ENCODE measurements at regions not wholly inside any gene's neighbourhood (a gene's known extent, or its start where the extent isn't known, plus 50 kb on each side); places are given as distances from the start of the nearest gene placed in this dataset.
"Not testable (repeated sequence)": the region's sequence is repeated elsewhere in the genome, so short reads cannot be mapped to it uniquely, and the experiment has no call there.

DNA sequence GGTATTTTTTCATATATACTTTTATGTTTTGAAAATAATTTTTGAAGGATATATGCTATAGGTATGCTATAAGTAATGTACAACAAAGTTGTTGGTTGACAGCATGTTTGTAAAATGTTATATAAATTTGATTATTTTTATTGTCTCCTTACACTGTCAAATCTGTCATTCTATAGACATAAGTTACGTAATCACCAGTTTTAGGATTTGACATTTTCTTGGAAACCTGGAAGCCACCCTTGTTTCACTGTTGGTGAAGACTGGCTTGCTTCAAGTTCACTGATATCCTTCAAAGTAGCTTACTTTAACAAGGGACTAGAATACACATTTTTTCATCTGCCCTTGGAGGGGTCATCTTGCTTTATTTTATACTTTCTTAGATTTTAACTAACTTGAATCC is 1288.6 kb upstream of the EYS start:
- Histone ChIP-seq H3K27me3 (ENCODE audit: control insufficient read depth in 3 of 3, insufficient read depth in 3 of 3, low read depth in 1 of 3, low read length in 3 of 3) (no peaks in the 10 kb centered on the region), H3K79me1 (ENCODE audit: low read depth, low read length) (no peaks in the 10 kb centered on the region), H2AFZ (ENCODE audit: low read length) (no peak overlapping the region), H3K4me1 (ENCODE audit: control insufficient read depth in 2 of 2, insufficient read depth in 1 of 2, low read depth in 1 of 2, low read length in 2 of 2) (no peaks in the 10 kb centered on the region), H3K27ac (replicated peaks; ENCODE audit: low read length) (no peak overlapping the region), H2AK5ac (ENCODE audit: low read depth, low read length) (no peak overlapping the region), H3K9ac (ENCODE audit: low read depth, low read length, poor library complexity) (no peak overlapping the region), H3K14ac (ENCODE audit: low read length) (no peak overlapping the region), H3K4ac (ENCODE audit: low read length) (no peak overlapping the region), H4K8ac (ENCODE audit: low read depth, low read length) (no peak overlapping the region), H2BK12ac (ENCODE audit: low read length) (no peak overlapping the region), H3K4me3 (ENCODE audit: low read length in 2 of 2) (no peak overlapping the region), H3K18ac (ENCODE audit: low read length) (no peak overlapping the region), H3K9me3 (replicated peaks in 1 of 2; ENCODE audit: control insufficient read depth in 2 of 2, insufficient read depth in 1 of 2, low read depth in 1 of 2, low read length in 2 of 2) (no peaks in the 10 kb centered on the region), H2BK15ac (ENCODE audit: low read length) (no peak overlapping the region), H2BK5ac (ENCODE audit: low read length) (no peak overlapping the region), H4K91ac (ENCODE audit: low read depth, low read length, poor library complexity) (no peak overlapping the region), H3K4me2 (ENCODE audit: insufficient read depth, low read length, poor library complexity, severe bottlenecking) (no peak overlapping the region), H3K36me3 (replicated peaks in 1 of 2; ENCODE audit: control insufficient read depth in 2 of 2, insufficient read depth in 2 of 2, low read length in 2 of 2) (no peaks in the 10 kb centered on the region), H3K23ac (ENCODE audit: low read depth, low read length, poor library complexity) (no peak overlapping the region), H2BK120ac (ENCODE audit: low read depth, low read length) (no peak overlapping the region)
- WGBS, 2 donors (ENCODE audit: extremely low coverage in 2 of 2, insufficient read length in 2 of 2, insufficient replicate concordance in 1 of 2) = no CpG with 5 or more reads among the region's 1 CpG
- no peak for DNase-seq (ENCODE audit: low spot score)

DNA sequence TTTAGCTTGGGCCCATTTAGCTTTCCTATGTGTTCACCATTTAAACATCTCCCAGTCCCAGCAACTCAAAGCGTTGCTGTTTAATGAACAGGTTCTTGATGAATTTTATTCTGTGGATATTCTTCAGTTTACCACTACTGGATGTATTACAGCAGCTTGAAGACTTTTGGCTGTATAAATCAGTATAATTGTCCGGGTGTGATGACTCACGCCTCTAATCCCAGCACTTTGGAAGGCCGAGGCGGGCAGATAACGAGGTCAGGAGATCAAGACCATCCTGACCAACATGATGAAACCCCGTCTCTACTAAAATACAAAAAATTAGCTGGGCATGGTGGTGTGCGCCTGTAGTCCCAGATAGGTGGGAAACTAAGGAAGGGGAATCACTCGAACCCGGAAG is 1286.7 kb upstream of the EYS start:
- H3K18ac ChIP-seq (ENCODE audit: low read length); H3K9ac ChIP-seq (ENCODE audit: low read depth, low read length, poor library complexity); H3K79me1 ChIP-seq (ENCODE audit: low read depth, low read length); H3K14ac ChIP-seq (ENCODE audit: low read length); H2AK5ac ChIP-seq (ENCODE audit: low read depth, low read length); H2BK15ac ChIP-seq (ENCODE audit: low read length); H3K23ac ChIP-seq (ENCODE audit: low read depth, low read length, poor library complexity); H2BK12ac ChIP-seq (ENCODE audit: low read length); H4K8ac ChIP-seq (ENCODE audit: low read depth, low read length); H2BK120ac ChIP-seq (ENCODE audit: low read depth, low read length); H2AFZ ChIP-seq (ENCODE audit: low read length); H3K27me3 ChIP-seq (ENCODE audit: control insufficient read depth in 3 of 3, insufficient read depth in 3 of 3, low read depth in 1 of 3, low read length in 3 of 3); H3K9me3 ChIP-seq (replicated peaks in 1 of 2; ENCODE audit: control insufficient read depth in 2 of 2, insufficient read depth in 1 of 2, low read depth in 1 of 2, low read length in 2 of 2); DNase-seq (ENCODE audit: low spot score); H3K4ac ChIP-seq (ENCODE audit: low read length); H3K4me1 ChIP-seq (ENCODE audit: control insufficient read depth in 2 of 2, insufficient read depth in 1 of 2, low read depth in 1 of 2, low read length in 2 of 2); H3K36me3 ChIP-seq (replicated peaks in 1 of 2; ENCODE audit: control insufficient read depth in 2 of 2, insufficient read depth in 2 of 2, low read length in 2 of 2); H3K4me2 ChIP-seq (ENCODE audit: insufficient read depth, low read length, poor library complexity, severe bottlenecking); H2BK5ac ChIP-seq (ENCODE audit: low read length); H3K27ac ChIP-seq (replicated peaks; ENCODE audit: low read length); H3K4me3 ChIP-seq (ENCODE audit: low read length in 2 of 2); H4K91ac ChIP-seq (ENCODE audit: low read depth, low read length, poor library complexity): not testable (repeated sequence)
- WGBS, 2 donors (ENCODE audit: extremely low coverage in 2 of 2, insufficient read length in 2 of 2, insufficient replicate concordance in 1 of 2) = no CpG with 5 or more reads among the region's 10 CpGs

DNA sequence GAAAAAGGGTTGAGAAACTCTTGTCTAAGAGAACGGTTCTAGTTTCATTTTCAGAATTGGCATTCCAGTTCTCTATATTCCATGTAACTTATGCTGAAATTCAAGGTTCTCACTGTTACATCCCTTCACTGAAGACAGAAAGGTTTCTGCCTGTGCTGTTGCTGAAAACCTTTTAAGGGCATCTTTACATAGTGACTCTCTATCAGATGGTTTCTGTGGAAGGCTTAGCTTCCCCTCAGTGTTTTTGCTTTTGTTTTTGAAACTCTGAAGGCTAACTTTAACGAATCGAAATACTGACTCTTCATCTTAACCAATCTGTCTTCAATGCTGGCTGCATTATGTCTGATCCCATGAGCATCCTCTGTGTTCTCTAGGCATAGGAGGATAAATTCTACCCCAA is 1286.2 kb upstream of the EYS start:
- no CpG with 5 or more reads among the region's 3 CpGs for WGBS, 2 donors (ENCODE audit: extremely low coverage in 2 of 2, insufficient read length in 2 of 2, insufficient replicate concordance in 1 of 2)
- H3K27me3 ChIP-seq (ENCODE audit: control insufficient read depth in 3 of 3, insufficient read depth in 3 of 3, low read depth in 1 of 3, low read length in 3 of 3) = no peaks in the 10 kb centered on the region
- no peak overlapping the region for H3K4me3 ChIP-seq (ENCODE audit: low read length in 2 of 2)
- no peak overlapping the region for H4K8ac ChIP-seq (ENCODE audit: low read depth, low read length)
- H2BK15ac ChIP-seq (ENCODE audit: low read length) = no peak overlapping the region
- no peak overlapping the region for H3K23ac ChIP-seq (ENCODE audit: low read depth, low read length, poor library complexity)
- H3K14ac ChIP-seq (ENCODE audit: low read length) = no peak overlapping the region
- H3K27ac ChIP-seq (replicated peaks; ENCODE audit: low read length) = no peak overlapping the region
- H3K9me3 ChIP-seq (replicated peaks in 1 of 2; ENCODE audit: control insufficient read depth in 2 of 2, insufficient read depth in 1 of 2, low read depth in 1 of 2, low read length in 2 of 2) = no peaks in the 10 kb centered on the region
- H3K9ac ChIP-seq (ENCODE audit: low read depth, low read length, poor library complexity) = no peak overlapping the region
- no peak overlapping the region for H3K18ac ChIP-seq (ENCODE audit: low read length)
- H2BK120ac ChIP-seq (ENCODE audit: low read depth, low read length) = no peak overlapping the region
- no peak overlapping the region for H2AFZ ChIP-seq (ENCODE audit: low read length)
- H4K91ac ChIP-seq (ENCODE audit: low read depth, low read length, poor library complexity) = no peak overlapping the region
- no peaks in the 10 kb centered on the region for H3K36me3 ChIP-seq (replicated peaks in 1 of 2; ENCODE audit: control insufficient read depth in 2 of 2, insufficient read depth in 2 of 2, low read length in 2 of 2)
- H2BK5ac ChIP-seq (ENCODE audit: low read length) = no peak overlapping the region
- H2AK5ac ChIP-seq (ENCODE audit: low read depth, low read length) = no peak overlapping the region
- DNase-seq (ENCODE audit: low spot score) = no peak
- no peaks in the 10 kb centered on the region for H3K4me1 ChIP-seq (ENCODE audit: control insufficient read depth in 2 of 2, insufficient read depth in 1 of 2, low read depth in 1 of 2, low read length in 2 of 2)
- no peak overlapping the region for H3K4ac ChIP-seq (ENCODE audit: low read length)
- no peak overlapping the region for H2BK12ac ChIP-seq (ENCODE audit: low read length)
- H3K79me1 ChIP-seq (ENCODE audit: low read depth, low read length) = no peaks in the 10 kb centered on the region
- H3K4me2 ChIP-seq (ENCODE audit: insufficient read depth, low read length, poor library complexity, severe bottlenecking) = no peak overlapping the region

DNA sequence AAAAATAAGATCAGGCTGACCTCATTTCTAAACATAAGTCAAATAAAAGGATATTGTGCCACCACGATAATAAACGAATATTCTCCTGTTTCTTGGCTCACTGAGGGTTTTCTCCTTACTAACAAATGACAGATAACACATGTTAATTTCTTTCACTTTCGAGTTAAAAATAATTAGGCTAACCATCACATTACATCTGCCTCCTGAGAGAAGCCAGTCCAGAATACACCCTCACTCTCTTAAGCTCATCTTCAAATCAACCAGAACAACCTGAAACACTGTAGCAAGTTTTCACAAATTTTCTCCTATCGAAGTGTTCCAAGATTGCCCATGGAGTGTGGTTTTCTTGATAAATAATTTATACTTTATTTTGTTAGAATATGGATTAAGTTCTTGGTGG is 1285.6 kb upstream of the EYS start:
- H3K9ac ChIP-seq (ENCODE audit: low read depth, low read length, poor library complexity) = no peak overlapping the region
- no CpG with 5 or more reads among the region's 4 CpGs for WGBS, 2 donors (ENCODE audit: extremely low coverage in 2 of 2, insufficient read length in 2 of 2, insufficient replicate concordance in 1 of 2)
- H3K9me3 ChIP-seq (replicated peaks in 1 of 2; ENCODE audit: control insufficient read depth in 2 of 2, insufficient read depth in 1 of 2, low read depth in 1 of 2, low read length in 2 of 2) = no peaks in the 10 kb centered on the region
- no peak overlapping the region for H4K91ac ChIP-seq (ENCODE audit: low read depth, low read length, poor library complexity)
- no peak overlapping the region for H2BK5ac ChIP-seq (ENCODE audit: low read length)
- H3K4me1 ChIP-seq (ENCODE audit: control insufficient read depth in 2 of 2, insufficient read depth in 1 of 2, low read depth in 1 of 2, low read length in 2 of 2) = no peaks in the 10 kb centered on the region
- no peak overlapping the region for H4K8ac ChIP-seq (ENCODE audit: low read depth, low read length)
- no peaks in the 10 kb centered on the region for H3K36me3 ChIP-seq (replicated peaks in 1 of 2; ENCODE audit: control insufficient read depth in 2 of 2, insufficient read depth in 2 of 2, low read length in 2 of 2)
- no peak for DNase-seq (ENCODE audit: low spot score)
- no peak overlapping the region for H3K27ac ChIP-seq (replicated peaks; ENCODE audit: low read length)
- H2BK120ac ChIP-seq (ENCODE audit: low read depth, low read length) = no peak overlapping the region
- no peak overlapping the region for H3K4me2 ChIP-seq (ENCODE audit: insufficient read depth, low read length, poor library complexity, severe bottlenecking)
- no peak overlapping the region for H2AFZ ChIP-seq (ENCODE audit: low read length)
- H3K14ac ChIP-seq (ENCODE audit: low read length) = no peak overlapping the region
- no peak overlapping the region for H3K4ac ChIP-seq (ENCODE audit: low read length)
- no peak overlapping the region for H2BK15ac ChIP-seq (ENCODE audit: low read length)
- H3K18ac ChIP-seq (ENCODE audit: low read length) = no peak overlapping the region
- no peak overlapping the region for H2BK12ac ChIP-seq (ENCODE audit: low read length)
- H3K79me1 ChIP-seq (ENCODE audit: low read depth, low read length) = no peaks in the 10 kb centered on the region
- H3K23ac ChIP-seq (ENCODE audit: low read depth, low read length, poor library complexity) = no peak overlapping the region
- no peak overlapping the region for H2AK5ac ChIP-seq (ENCODE audit: low read depth, low read length)
- H3K27me3 ChIP-seq (ENCODE audit: control insufficient read depth in 3 of 3, insufficient read depth in 3 of 3, low read depth in 1 of 3, low read length in 3 of 3) = no peaks in the 10 kb centered on the region
- no peak overlapping the region for H3K4me3 ChIP-seq (ENCODE audit: low read length in 2 of 2)

Measured in neuronal stem cell (in vitro differentiated cells).